ENCODE measurements at regions not wholly inside any gene's neighbourhood (a gene's known extent, or its start where the extent isn't known, plus 50 kb on each side); places are given as distances from the start of the nearest gene placed in this dataset.

GRCh38 chr6:170230520-170231292 is 60.2 kb downstream of the DLL1 start:
- H3K4me1 Mint-ChIP-seq, result peaks cover 24% of the 10 kb centered on the region
- TF ChIP-seq CREB1 (CRISPR knock-in tag; IDR thresholded peaks at IDR 0.05; ENCODE audit: low read depth) (no peak), EZH2 (IDR thresholded peaks at IDR 0.05; ENCODE audit: low read depth, unreplicated experiment) (no peak), ZNF114 (CRISPR knock-in tag; IDR thresholded peaks at IDR 0.05) (no peak), STAT1 (IDR thresholded peaks at IDR 0.05; ENCODE audit: unreplicated experiment) (no peak), ZNF462 (CRISPR knock-in tag; IDR thresholded peaks at IDR 0.05) (no peak), REST (IDR thresholded peaks at IDR 0.05; ENCODE audit: unreplicated experiment) (no peak), POLR2AphosphoS5 (IDR thresholded peaks at IDR 0.05; ENCODE audit: low read depth) (no peak), JUNB (IDR thresholded peaks at IDR 0.05; ENCODE audit: unreplicated experiment) (no peak), EZH2phosphoT487 (IDR thresholded peaks at IDR 0.05; ENCODE audit: unreplicated experiment) (no peak), NANOG (IDR thresholded peaks at IDR 0.05; ENCODE audit: borderline replicate concordance) (no peak), CTCF (conservative IDR thresholded peaks at IDR 0.05; ENCODE audit: low read depth in 2 of 2) (no peak)
- Histone ChIP-seq H3K4me2 (no peak overlapping the region), H3F3A (replicated peaks; ENCODE audit: low read depth) (no peaks in the 10 kb centered on the region), H3K9me2 (ENCODE audit: insufficient read depth) (no peaks in the 10 kb centered on the region), H3K27me3 (ENCODE audit: insufficient read depth) (no peaks in the 10 kb centered on the region), H3K4me1 (ENCODE audit: insufficient read depth) (peaks cover 4% of the 10 kb centered on the region), H4K20me1 (replicated peaks; ENCODE audit: insufficient read depth) (no peaks in the 10 kb centered on the region), H3K27ac (ENCODE audit: low read depth) (no peak overlapping the region), H2AFZ (no peak overlapping the region), H3K79me2 (replicated peaks; ENCODE audit: insufficient read depth) (no peaks in the 10 kb centered on the region), H3K36me3 (ENCODE audit: insufficient read depth) (no peaks in the 10 kb centered on the region), H3K4me3 (no peak overlapping the region)
- no peaks in the 10 kb centered on the region; the same call in 2 of the 3 replicates for H3K9me3 Mint-ChIP-seq
- no peak overlapping the region for H3K27ac Mint-ChIP-seq
- DNase-seq (ENCODE audit: low spot score) (no peak), ATAC-seq (no peak)
- peaks cover 15% of the 10 kb centered on the region for H3K27me3 Mint-ChIP-seq (ENCODE audit: insufficient read depth, low read depth, poor library complexity)
- no peaks in the 10 kb centered on the region for H3K36me3 Mint-ChIP-seq (ENCODE audit: low read depth)
- H3K4me3 Mint-ChIP-seq, result no peak overlapping the region

Data from GM23338 (cell line).